Kidney (tissue), 13 donors: ENCODE measurements at regions not wholly inside any gene's neighbourhood (a gene's known extent, or its start where the extent isn't known, plus 50 kb on each side); places are given as distances from the start of the nearest gene placed in this dataset.

Source experiments
- DNase-seq, 5 donors: peaks; one replicate each; pipeline ENCODE4 v3.0.0-alpha.2; 2013 to 2020
- FAIRE-seq: peaks from 2 replicates; lab custom pipeline; 2012; peaks lifted over from hg19 to GRCh38; lab: Jason Lieb, UNC
- H3K27ac ChIP-seq, 2 donors: one replicate each; pipeline ENCODE4 v1.7.0; 2013; ENCODE audit warnings: low read depth in 2 of 2, low read length in 2 of 2, inconsistent platforms in 1 of 2
- H3K27me3 ChIP-seq: one replicate; pipeline ENCODE4 v1.7.1; 2013; ENCODE audit warnings: low read length, inconsistent platforms; ENCODE audit not compliant: control insufficient read depth, insufficient read depth
- H3K36me3 ChIP-seq, 3 donors: one replicate each; pipeline versions ENCODE4 v1.7.0 to v1.7.1; 2013; ENCODE audit warnings: low read length in 3 of 3, control low read depth in 1 of 3, inconsistent platforms in 1 of 3; ENCODE audit not compliant: insufficient read depth in 3 of 3, control insufficient read depth in 2 of 3
- H3K4me1 ChIP-seq, 3 donors: one replicate each; pipeline versions ENCODE4 v1.7.0 to v1.7.1; 2013; ENCODE audit warnings: low read length in 3 of 3, inconsistent platforms in 1 of 3, low read depth in 1 of 3; ENCODE audit not compliant: control insufficient read depth in 2 of 3, insufficient read depth in 2 of 3
- H3K4me3 ChIP-seq, 3 donors: one replicate each; pipeline versions ENCODE4 v1.7.0 to v1.8.1; 2013; ENCODE audit warnings: low read length in 3 of 3, control low read depth in 1 of 3, inconsistent platforms in 1 of 3
- H3K9ac ChIP-seq, 3 donors: one replicate each; pipeline versions ENCODE4 v1.7.0 to v1.7.1; 2013; ENCODE audit warnings: low read length in 3 of 3, control low read depth in 1 of 3, inconsistent platforms in 1 of 3
- H3K9me3 ChIP-seq, 3 donors: one replicate each; pipeline versions ENCODE4 v1.7.0 to v1.7.1; 2013; ENCODE audit warnings: low read length in 3 of 3, control low read depth in 1 of 3, inconsistent platforms in 1 of 3; ENCODE audit not compliant: control insufficient read depth in 2 of 3, insufficient read depth in 1 of 3
- CTCF ChIP-seq: IDR thresholded peaks from 3 replicates; pipeline ENCODE4 v1.5.1; 2012; ENCODE audit warnings: mild to moderate bottlenecking, moderate library complexity, borderline replicate concordance; ENCODE audit not compliant: insufficient read depth; ENCODE audit errors: extremely low read depth
- intact Hi-C: fragments of 100-400 bp; cut with DNase I; formaldehyde crosslinking; loops from one replicate; pipeline ENCODE4 v1.11.1; 2022
- donor health status: control.
- donor health status: control.
- donor health status: control.
- donor health status: control.
- donor health status: control.
- donor health status: DM: yes; HTN: yes; CAD: no.
- donor health status: Normal renal cell carcinoma (clear cell type).

DNA sequence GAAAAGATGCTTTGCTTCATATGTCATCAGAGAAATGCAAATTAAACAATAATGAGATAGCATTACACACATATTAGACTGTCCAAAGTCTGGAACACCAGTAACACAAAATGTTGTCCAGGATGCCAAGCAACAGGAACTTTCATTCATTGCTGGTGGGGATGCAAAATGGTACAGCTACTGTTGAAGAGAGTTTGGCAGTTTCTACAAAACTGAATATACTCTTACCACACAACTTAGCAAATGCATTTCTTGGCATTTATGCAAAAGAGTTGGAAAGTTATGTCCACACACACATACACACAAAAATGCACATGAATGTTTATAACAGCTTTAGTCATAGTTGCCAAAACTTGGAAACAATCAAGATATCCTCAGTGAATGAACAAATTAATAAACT lies 195.2 kb upstream of the MME start:
- no peaks in the 10 kb centered on the region for H3K27me3 ChIP-seq
- intact Hi-C loops, result no loop called here
- H3K9ac ChIP-seq, result no peak overlapping the region
- H3K9me3 ChIP-seq, result no peaks in the 10 kb centered on the region
- H3K4me3 ChIP-seq, result no peak overlapping the region
- TF ChIP-seq CTCF, result no peak
- H3K36me3 ChIP-seq, result no peaks in the 10 kb centered on the region
- H3K27ac ChIP-seq, result no peak overlapping the region
- FAIRE-seq, result no peak
- DNase-seq, result no peak
- H3K4me1 ChIP-seq, result no peaks in the 10 kb centered on the region

DNA sequence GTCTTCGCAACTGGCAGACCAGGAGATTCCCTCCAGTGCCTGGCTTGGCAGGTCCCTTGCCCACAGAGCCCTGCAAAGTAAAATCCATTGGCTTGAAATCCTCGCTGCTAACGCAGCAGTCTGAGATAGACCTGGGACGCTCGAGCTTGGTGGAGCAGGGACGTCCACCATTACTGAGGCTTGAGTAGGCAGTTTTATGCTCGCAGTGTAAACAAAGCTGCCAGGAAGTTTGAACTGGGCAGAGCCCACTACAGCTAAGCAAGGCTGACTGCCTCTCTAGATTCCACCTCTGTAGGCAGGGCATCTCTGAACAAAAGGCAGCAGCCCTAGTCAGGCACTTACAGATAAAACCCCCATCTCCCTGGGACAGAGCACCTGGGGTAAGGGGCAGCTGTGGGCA lies 205.0 kb upstream of the MME start:
- no peak for FAIRE-seq
- intact Hi-C loops, result no loop called here
- Histone ChIP-seq H3K9ac (no peak overlapping the region), H3K4me1 (no peaks in the 10 kb centered on the region), H3K4me3 (no peak overlapping the region), H3K27me3 (no peaks in the 10 kb centered on the region), H3K27ac (no peak overlapping the region), H3K36me3 (no peaks in the 10 kb centered on the region), H3K9me3 (no peaks in the 10 kb centered on the region)
- TF ChIP-seq CTCF, result no peak
- DNase-seq, result no peak

GRCh38 chr3:154872696-154873095 lies 207.4 kb upstream of the MME start:
- H3K27me3 ChIP-seq, result no peaks in the 10 kb centered on the region
- no peak for TF ChIP-seq CTCF
- intact Hi-C loops, result no loop called here
- H3K4me1 ChIP-seq, result no peaks in the 10 kb centered on the region
- H3K9me3 ChIP-seq, result no peaks in the 10 kb centered on the region
- H3K27ac ChIP-seq, result no peak overlapping the region
- no peak for FAIRE-seq
- no peak overlapping the region for H3K4me3 ChIP-seq
- no peak overlapping the region for H3K9ac ChIP-seq
- no peaks in the 10 kb centered on the region for H3K36me3 ChIP-seq
- DNase-seq, result peak in 1 of 5 donors; percentile 20

GRCh38 chr3:154872074-154872473 lies 208.0 kb upstream of the MME start:
- no peak overlapping the region for H3K9ac ChIP-seq
- no peak for TF ChIP-seq CTCF
- no peaks in the 10 kb centered on the region for H3K27me3 ChIP-seq
- intact Hi-C loops, result no loop called here
- DNase-seq (peak in 4 of 5 donors; percentile 43 to 81 (median 71)), FAIRE-seq (no peak)
- H3K4me3 ChIP-seq, result no peak overlapping the region
- no peaks in the 10 kb centered on the region for H3K9me3 ChIP-seq
- H3K36me3 ChIP-seq, result no peaks in the 10 kb centered on the region
- no peaks in the 10 kb centered on the region for H3K4me1 ChIP-seq
- H3K27ac ChIP-seq, result no peak overlapping the region
